DMS79 (cell line): ENCODE measurements at regions not wholly inside any gene's neighbourhood (a gene's known extent, or its start where the extent isn't known, plus 50 kb on each side); places are given as distances from the start of the nearest gene placed in this dataset.
"Not testable (repeated sequence)": the region's sequence is repeated elsewhere in the genome, so short reads cannot be mapped to it uniquely, and the experiment has no call there.

ENCODE experiments used
- DNase-seq: peaks from one replicate; lab custom pipeline; 2025; lab: John Stamatoyannopoulos, UW

GRCh38 chr10:9381733-9382532 lies 1327.4 kb downstream of the GATA3 start:
- DNase-seq = no peak

- no peak for DNase-seq
These were observed 1328.0 kb downstream of the GATA3 start for GRCh38 chr10:9382533-9382866.

GRCh38 chr10:9390516-9390915 lies 1336.0 kb downstream of the GATA3 start:
- DNase-seq = no peak

GRCh38 chr10:9399275-9399983 lies 1344.9 kb downstream of the GATA3 start:
- no peak for DNase-seq

- DNase-seq = not testable (repeated sequence)
These were observed 1347.6 kb downstream of the GATA3 start for GRCh38 chr10:9402067-9402466.

- DNase-seq = not testable (repeated sequence)
These were observed 1348.2 kb downstream of the GATA3 start for GRCh38 chr10:9402507-9403195.

GRCh38 chr10:9407201-9407600 lies 1352.7 kb downstream of the GATA3 start:
- DNase-seq = not testable (repeated sequence)

- no peak for DNase-seq
These were observed 1361.8 kb downstream of the GATA3 start for GRCh38 chr10:9416331-9416730.

GRCh38 chr10:9419757-9420156 lies 1365.3 kb downstream of the GATA3 start:
- DNase-seq = no peak

GRCh38 chr10:9427209-9427608 lies 1372.7 kb downstream of the GATA3 start:
- DNase-seq = no peak

GRCh38 chr10:9437131-9437530 lies 1382.6 kb downstream of the GATA3 start:
- no peak for DNase-seq

GRCh38 chr10:9443758-9444157 lies 1389.3 kb downstream of the GATA3 start:
- DNase-seq = no peak

GRCh38 chr10:9449530-9449929 lies 1395.0 kb downstream of the GATA3 start:
- DNase-seq = no peak

GRCh38 chr10:9450801-9451200 lies 1396.3 kb downstream of the GATA3 start:
- no peak for DNase-seq

- DNase-seq = no peak
These were observed 1396.8 kb downstream of the GATA3 start for GRCh38 chr10:9451211-9451773.

- no peak for DNase-seq
These were observed 1397.6 kb downstream of the GATA3 start for GRCh38 chr10:9452056-9452455.

- not testable (repeated sequence) for DNase-seq
These were observed 1399.4 kb downstream of the GATA3 start for GRCh38 chr10:9453871-9454270.

GRCh38 chr10:9469663-9470205 lies 1415.2 kb downstream of the GATA3 start:
- no peak for DNase-seq

- no peak for DNase-seq
These were observed 1416.1 kb downstream of the GATA3 start for GRCh38 chr10:9470581-9470980.

- no peak for DNase-seq
These were observed 1447.5 kb downstream of the GATA3 start for GRCh38 chr10:9501944-9502343.

- no peak for DNase-seq
These were observed 1449.7 kb downstream of the GATA3 start for GRCh38 chr10:9504227-9504626.

GRCh38 chr10:9505546-9505945 lies 1451.1 kb downstream of the GATA3 start:
- no peak for DNase-seq
